Endothelial cell of umbilical vein (primary cell): ENCODE measurements at regions not wholly inside any gene's neighbourhood (a gene's known extent, or its start where the extent isn't known, plus 50 kb on each side); places are given as distances from the start of the nearest gene placed in this dataset.

Experiments
- EZH2 ChIP-seq: IDR thresholded peaks from 2 replicates; pipeline ENCODE4 v1.6.1; 2012; ENCODE audit warnings: borderline replicate concordance, low read depth, mild to moderate bottlenecking, moderate library complexity, low read length, inconsistent platforms; ENCODE audit not compliant: severe bottlenecking
- FOS ChIP-seq: IDR thresholded peaks from 2 replicates; pipeline ENCODE4 v1.6.1; 2011; ENCODE audit warnings: mild to moderate bottlenecking, low read length, moderate library complexity, borderline replicate concordance; ENCODE audit not compliant: insufficient read depth
- GATA2 ChIP-seq: IDR thresholded peaks from 2 replicates; pipeline ENCODE4 v1.7.0; 2011; ENCODE audit warnings: low read depth, mild to moderate bottlenecking, moderate library complexity, mixed read lengths, low read length; ENCODE audit not compliant: insufficient read length, insufficient read depth
- JUN ChIP-seq: IDR thresholded peaks from 2 replicates; pipeline ENCODE4 v1.6.1; 2011; ENCODE audit warnings: borderline replicate concordance, low read depth; ENCODE audit not compliant: insufficient read length, insufficient read depth
- MYC ChIP-seq: IDR thresholded peaks from one replicate; pipeline ENCODE4 v1.6.1; 2011; ENCODE audit warnings: mild to moderate bottlenecking, low read depth, low read length
- POLR2A ChIP-seq: IDR thresholded peaks from 2 replicates; pipeline ENCODE4 v1.6.1; 2012; ENCODE audit warnings: low read depth, mild to moderate bottlenecking, control low read depth, low read length
- POLR2AphosphoS5 ChIP-seq: IDR thresholded peaks from 2 replicates; pipeline ENCODE4 v1.6.1; 2012; ENCODE audit warnings: low read depth, mild to moderate bottlenecking, control low read depth, low read length, moderate library complexity; ENCODE audit not compliant: insufficient read depth
- TF ChIP-seq, protein P1 (sequence below), 2 donors: IDR thresholded peaks; 1 replicate in 1 of 2; 2 replicates in 1 of 2; pipeline ENCODE4 v1.5.1; 2011; ENCODE audit warnings: low read length in 2 of 2, mild to moderate bottlenecking in 2 of 2, moderate library complexity in 2 of 2, control low read depth in 1 of 2, inconsistent platforms in 1 of 2, low read depth in 1 of 2; ENCODE audit not compliant: insufficient read depth in 1 of 2; ENCODE audit errors: extremely low read depth in 1 of 2
- TF ChIP-seq, protein P2 (sequence below): IDR thresholded peaks from 2 replicates; pipeline ENCODE4 v1.6.1; 2011; ENCODE audit not compliant: insufficient read depth, insufficient read length

GRCh38 chr11:114987186-114987760 is 308.9 kb downstream of the NXPE2 start:
- TF ChIP-seq, protein P1, sequence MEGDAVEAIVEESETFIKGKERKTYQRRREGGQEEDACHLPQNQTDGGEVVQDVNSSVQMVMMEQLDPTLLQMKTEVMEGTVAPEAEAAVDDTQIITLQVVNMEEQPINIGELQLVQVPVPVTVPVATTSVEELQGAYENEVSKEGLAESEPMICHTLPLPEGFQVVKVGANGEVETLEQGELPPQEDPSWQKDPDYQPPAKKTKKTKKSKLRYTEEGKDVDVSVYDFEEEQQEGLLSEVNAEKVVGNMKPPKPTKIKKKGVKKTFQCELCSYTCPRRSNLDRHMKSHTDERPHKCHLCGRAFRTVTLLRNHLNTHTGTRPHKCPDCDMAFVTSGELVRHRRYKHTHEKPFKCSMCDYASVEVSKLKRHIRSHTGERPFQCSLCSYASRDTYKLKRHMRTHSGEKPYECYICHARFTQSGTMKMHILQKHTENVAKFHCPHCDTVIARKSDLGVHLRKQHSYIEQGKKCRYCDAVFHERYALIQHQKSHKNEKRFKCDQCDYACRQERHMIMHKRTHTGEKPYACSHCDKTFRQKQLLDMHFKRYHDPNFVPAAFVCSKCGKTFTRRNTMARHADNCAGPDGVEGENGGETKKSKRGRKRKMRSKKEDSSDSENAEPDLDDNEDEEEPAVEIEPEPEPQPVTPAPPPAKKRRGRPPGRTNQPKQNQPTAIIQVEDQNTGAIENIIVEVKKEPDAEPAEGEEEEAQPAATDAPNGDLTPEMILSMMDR (IDR thresholded peaks at IDR 0.05; ENCODE audit: extremely low read depth in 1 of 2, insufficient read depth in 1 of 2, low read depth in 1 of 2, low read length in 2 of 2) = no peak
- TF ChIP-seq POLR2A (no peak), FOS (no peak), EZH2 (no peak), POLR2AphosphoS5 (no peak), JUN (no peak), MYC (no peak), GATA2 (no peak)
- TF ChIP-seq, protein P2, sequence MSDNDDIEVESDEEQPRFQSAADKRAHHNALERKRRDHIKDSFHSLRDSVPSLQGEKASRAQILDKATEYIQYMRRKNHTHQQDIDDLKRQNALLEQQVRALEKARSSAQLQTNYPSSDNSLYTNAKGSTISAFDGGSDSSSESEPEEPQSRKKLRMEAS = no peak
